ENCODE measurements at regions not wholly inside any gene's neighbourhood (a gene's known extent, or its start where the extent isn't known, plus 50 kb on each side); places are given as distances from the start of the nearest gene placed in this dataset.
"Not testable (repeated sequence)": the region's sequence is repeated elsewhere in the genome, so short reads cannot be mapped to it uniquely, and the experiment has no call there.

DNA sequence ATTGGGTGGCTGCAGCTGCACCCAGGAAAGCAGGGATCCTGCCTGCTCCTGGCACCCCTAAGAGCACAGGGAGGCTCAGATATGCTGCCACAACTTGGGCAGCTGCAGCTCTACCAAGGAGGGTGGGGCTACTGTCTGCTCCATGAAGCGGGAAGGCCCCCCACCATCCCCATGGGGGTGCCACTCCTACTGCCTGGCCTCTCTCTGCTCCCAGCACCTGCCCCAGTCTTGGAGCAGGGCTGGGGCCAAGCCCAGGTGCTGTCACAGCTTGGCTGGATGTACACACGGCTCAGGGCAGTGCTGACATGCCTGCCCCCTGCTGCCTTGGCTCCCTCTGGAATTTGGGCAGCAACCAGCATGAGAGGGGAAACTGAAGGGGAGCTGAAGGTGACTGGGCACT lies 214.7 kb upstream of the PLPPR1 start:
- DNase-seq (ENCODE audit: low spot score) = no peak

DNA sequence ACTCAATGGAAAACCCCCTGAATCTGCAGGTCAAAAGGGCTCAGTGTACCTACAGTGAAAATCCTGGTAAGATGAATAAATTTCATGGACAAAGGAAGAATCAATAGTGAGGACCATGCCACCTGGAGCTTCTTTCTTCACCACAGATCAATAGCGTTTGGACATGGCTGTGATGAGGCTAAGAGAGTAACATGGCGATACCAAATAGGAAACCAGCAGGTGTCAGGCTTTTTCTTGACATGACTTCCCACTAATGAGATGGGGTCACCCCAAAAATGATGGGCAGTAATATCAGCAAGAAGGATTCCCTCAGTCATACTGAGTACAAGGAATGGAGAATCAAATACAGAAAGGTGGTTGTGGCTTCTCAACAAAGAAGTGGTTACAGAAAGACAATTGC lies 208.5 kb upstream of the PLPPR1 start:
- no peak for DNase-seq (ENCODE audit: low spot score)

DNA sequence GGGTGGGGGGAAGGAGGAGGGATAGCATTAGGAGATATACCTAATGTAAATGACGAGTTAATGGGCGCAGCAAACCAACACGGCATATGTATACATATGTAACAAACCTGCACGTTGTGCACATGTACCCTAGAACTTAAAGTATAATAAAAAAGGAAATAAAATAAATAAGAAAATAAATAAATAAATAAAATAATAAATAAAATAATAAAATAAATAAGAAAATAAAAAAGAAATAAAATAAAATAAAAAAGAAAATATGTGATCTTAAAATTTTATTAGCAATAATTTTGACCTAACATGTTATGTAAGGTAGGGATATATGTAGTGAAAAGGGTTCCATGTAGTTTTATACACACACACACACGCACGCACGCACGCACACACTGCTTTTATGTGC lies 195.5 kb upstream of the PLPPR1 start:
- DNase-seq (ENCODE audit: low spot score) = not testable (repeated sequence)

DNA sequence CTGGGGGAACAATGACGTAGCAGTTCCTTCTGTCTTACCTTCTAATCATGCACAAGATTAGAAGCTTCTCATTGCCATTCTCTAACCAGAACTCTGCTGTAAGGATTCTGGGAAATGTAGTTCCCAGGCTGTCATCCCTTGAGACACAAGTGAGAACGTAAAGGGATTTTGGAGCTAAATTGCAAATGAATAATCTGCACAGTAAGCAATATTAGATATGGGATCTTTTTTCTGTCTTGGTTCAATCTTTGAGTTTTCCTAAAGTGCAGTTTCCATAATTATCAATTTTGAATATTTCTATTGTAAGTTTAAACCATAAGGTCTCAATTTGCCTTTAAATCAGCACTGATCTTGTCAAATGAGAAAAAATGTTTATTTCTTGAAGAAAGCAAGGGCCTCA lies 189.7 kb upstream of the PLPPR1 start:
- no peak for DNase-seq (ENCODE audit: low spot score)

DNA sequence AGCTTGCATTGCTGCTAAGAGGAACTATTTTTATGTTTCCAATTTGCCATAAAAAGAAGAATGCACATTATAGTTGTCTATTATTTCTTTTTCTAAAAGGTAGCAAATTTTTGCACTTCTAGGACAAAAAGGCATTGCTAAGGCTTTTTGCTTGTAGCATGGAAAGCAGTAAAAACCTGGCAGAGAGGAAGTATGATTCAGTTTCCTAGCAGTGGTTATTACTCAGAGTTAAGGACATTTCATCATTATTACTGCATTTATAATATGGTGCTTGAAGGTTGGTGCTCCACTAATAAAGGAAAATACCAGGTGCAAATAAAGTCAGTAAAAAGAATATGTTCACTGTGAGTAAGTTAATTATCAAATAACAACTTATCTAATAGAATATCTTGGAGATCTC lies 179.8 kb upstream of the PLPPR1 start:
- DNase-seq (ENCODE audit: low spot score) = no peak

DNA sequence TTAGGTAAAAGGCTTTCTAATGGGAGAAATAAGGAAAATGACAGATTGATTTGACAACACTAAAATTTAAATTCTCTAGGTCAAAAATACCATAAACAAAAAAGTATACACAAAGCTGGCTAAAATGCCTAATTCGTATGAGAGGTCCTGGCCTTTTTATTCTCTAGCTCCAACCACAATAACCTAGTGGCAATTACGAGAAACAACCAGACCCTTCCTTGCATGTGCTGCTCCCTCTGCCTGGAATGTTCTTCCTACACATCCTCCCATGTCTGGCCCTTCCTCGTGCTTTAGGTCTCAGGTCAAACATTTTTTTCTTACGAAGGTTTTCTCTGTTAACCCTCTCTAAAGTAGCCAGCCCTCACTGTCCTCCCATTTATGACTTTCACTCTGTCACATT lies 176.4 kb upstream of the PLPPR1 start:
- DNase-seq (ENCODE audit: low spot score) = no peak

DNA sequence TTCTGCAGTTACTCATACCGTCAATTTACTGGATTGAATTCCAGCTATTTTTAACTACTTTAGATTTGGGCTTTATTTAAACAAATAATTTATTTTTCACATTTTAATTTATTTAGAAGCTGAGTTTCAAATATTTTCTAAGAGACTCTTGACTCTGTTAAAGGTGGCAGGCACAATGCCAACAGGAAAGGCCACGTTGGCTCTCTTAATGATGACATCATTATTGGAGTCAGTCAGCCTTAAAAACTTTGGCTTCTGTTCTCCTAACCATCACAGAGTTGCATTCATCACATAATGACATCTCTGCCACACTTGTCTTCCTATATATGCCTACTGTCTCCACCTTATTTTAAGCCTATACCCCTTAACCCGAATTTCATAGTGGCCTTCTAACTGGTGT lies 172.3 kb upstream of the PLPPR1 start:
- no peak for DNase-seq (ENCODE audit: low spot score)

DNA sequence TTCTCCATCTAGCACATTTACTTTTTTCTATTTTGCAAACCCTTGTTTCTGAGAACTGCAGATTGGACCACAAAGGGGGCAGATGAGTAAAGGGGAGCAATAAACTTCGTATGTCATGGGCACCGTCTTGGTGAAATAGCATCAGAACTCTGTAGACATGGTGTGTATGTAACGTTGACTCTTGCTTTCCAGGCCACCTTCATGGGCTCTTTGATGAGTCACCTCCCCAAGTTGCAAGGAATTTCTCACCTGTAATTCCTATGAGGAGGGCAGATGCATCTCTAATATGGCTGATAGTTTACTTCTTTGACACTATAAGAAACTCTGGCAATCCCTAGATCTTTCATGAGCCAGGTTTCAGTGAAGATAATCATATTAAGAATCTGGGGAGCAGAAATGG lies 163.4 kb upstream of the PLPPR1 start:
- DNase-seq (ENCODE audit: low spot score) = no peak

DNA sequence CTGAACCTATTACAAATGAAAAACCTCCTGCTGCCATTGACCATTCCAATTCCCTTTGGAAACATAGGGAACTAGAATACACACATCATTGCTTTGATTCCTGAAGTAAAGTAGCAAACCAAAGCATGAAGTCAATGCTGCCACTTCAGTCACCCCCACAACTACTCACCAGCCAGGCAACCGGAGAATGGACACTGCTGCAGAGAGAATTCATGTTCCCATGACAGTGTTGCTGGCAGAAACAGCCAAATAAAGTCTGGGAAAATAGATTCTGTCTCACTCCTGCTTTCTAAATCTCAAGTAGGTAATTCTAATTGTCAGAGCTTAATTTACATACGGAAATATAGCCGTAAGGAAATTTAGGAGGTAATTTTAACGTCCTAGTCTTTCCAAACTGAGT lies 162.9 kb upstream of the PLPPR1 start:
- no peak for DNase-seq (ENCODE audit: low spot score)

DNA sequence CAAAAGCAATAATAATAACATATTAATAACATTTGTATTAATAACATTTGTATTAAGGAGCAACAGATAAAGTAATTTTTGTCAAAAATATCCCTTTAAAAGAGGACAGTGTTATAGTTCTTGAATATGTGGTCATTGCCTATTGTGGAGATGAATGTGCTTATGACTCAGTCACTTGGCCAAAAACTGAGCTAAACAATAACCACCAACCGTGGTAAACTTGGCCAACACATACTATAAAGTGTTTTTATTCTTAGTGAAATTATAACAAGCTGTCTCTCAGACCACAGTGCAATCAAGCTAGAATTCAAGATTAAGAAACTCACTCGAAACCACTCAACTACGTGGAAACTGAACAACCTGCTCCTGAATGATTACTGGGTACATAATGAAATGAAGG lies 159.2 kb upstream of the PLPPR1 start:
- DNase-seq (ENCODE audit: low spot score) = no peak

DNA sequence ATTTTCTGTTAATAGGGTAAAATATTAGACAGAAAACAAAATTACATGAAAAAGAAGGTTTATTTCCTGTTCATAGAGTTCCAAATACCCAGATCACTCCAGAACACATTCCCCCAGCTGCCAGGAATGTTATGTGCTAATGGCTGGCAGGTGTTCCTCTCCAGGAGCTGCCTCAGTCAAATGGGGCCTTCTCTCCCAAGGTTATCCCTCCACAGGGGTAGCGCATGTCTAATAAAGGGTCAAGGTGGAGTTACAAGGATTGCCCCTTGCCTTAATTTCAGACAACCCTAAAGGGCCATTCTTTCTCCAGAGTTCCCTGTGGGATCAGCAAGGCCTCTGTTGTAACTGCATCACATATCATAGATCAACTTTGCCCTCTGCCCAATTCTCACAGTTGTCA lies 148.6 kb upstream of the PLPPR1 start:
- no peak for DNase-seq (ENCODE audit: low spot score)

DNA sequence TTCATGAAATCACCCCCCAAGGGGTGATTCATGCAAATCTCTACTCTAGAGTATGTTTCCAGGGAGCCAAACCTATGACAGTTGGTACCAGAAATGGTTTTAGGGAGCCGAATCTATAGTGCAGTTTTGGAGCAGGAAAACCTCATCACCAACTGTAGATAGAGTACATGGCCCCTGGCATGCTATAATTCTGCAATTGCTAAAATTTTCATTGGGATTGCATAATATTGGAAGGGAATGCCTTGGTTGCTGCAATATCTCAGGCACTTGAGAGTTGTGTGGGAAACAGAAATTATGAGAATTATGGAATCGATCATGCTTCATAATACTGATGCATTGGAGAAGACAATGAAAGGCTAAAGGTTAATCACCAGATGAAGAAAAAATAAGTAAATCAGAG lies 148.2 kb upstream of the PLPPR1 start:
- DNase-seq (ENCODE audit: low spot score) = no peak

DNA sequence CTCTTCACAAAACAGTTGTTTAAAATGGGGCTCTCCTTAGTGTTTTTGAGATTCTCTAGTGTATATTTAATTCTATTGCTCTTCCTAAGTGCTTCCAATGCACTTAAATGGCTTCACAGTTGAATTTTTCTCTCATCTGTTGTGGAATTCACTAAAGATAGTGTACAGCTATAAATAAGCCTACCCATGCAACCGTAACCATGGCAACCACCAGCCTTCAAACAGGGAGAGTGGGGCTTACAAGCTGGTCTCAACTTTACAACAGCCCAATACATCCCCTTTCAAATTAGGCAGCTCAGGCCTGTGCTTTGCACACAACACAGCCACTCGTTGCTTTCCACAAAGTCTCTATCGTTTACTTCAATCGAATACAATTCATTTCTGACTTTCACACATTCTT lies 144.0 kb upstream of the PLPPR1 start:
- no peak for DNase-seq (ENCODE audit: low spot score)

DNA sequence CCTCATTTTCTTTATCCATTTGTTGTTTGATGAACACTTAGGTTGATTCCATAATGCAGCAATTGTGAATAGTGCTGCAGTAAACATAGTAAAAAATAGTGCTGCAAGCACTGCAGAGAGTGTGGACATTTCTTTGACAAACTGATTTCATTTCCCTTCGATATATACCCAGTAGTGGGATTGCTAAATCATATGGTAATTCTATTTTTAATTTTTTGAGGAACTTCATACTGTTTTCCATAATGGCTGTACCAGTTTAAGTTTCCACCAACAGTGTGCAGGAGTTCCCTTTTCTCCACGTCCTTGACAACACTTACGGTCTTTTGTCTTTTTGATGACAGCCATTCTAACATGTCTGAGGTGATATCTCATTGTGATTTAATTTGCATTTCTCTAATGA lies 138.2 kb upstream of the PLPPR1 start:
- no peak for DNase-seq (ENCODE audit: low spot score)

DNA sequence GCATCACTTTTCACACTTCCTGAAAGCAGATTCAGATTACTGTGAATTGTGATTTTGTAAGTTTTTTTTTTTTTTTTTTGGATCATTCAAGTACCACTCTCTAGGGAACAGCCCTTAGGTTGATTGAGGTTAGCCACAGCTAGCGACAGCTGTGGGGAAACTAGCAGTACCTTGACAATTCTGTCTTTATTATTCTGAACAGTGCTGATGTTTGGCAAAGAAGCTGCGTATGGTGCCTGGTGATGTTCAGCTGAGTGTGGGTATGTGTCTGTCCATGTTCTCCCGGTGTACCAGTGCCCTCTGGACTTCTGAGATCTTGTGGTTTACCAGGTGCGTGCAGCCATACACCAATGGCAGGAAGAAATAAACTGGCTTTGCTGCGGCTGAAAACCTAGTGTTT lies 117.3 kb upstream of the PLPPR1 start:
- no peak for DNase-seq (ENCODE audit: low spot score)

DNA sequence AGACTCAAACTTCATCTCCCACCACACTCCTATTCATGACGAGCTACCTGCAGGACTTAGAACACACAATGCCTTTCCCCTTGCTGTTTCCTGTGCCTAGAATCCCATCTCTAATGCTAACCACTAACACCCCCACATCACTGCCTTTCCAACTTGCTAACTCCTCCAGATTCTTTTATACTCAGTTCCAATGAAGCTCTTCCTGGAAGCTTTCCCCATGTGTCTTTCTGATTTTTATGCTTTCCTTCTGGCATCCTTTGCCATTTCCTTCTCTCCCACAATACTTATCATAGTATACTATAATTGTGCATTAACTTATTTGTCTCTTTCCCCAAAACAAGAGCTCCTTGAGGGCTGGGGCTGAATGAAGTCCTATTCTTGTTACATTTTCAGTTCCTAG lies 115.3 kb upstream of the PLPPR1 start:
- DNase-seq (ENCODE audit: low spot score) = no peak

DNA sequence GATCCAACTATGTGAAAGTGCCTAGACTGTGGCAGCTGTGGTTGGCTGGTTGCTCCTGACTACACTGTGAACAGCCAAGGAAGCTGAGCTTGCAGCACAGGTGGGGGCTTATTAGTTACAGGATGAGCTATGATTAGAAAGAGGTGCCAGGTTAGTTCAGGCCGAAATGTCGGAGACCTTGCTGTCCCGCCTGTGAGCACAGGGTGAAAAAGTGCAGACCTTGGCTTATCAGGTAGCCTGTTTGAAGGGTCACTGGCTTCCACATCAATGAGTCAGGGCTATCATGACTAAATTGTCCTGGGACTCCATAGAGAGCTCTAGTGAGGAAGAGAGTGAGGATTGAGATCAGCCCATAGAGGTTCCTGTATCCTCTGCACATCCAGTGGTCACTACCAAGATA lies 114.3 kb upstream of the PLPPR1 start:
- DNase-seq (ENCODE audit: low spot score) = no peak

DNA sequence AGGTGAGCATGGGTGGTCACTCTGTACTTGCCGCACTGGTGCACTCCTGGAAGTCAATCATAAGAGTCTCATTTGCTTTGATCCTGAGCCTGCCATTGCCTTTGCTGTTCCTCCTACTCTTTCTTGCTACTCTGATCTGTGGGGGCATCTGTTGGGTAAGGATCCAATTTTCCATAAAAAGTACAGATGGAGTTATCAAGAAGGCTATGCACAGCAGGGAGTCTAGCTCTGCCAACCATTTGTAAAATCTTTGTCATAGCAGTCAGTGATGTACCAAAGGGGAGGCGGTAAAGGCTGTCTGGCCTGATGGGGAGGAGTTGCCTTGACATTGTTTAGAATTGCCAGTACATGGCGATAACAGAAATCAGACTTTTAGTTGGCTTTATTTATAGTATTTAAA lies 109.0 kb upstream of the PLPPR1 start:
- DNase-seq (ENCODE audit: low spot score) = no peak

DNA sequence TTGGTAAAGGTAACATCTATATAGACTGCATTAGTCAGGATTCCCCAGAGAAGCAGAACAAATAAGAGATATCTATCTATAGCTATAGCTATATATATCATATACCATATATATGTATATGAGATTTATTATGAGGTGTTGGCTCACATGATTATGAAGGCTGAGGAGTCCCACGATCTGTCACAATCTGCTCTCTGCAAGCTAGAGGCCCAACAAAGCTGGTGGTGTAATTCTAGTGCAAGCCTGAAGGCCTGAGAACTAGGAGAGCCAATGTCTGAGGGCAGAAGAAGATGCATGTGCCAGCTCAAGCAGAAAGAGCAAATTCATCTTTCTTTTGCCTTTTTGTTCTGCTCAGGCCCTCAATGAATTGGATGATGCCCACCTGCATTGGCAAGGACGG lies 102.2 kb upstream of the PLPPR1 start:
- no peak for DNase-seq (ENCODE audit: low spot score)

DNA sequence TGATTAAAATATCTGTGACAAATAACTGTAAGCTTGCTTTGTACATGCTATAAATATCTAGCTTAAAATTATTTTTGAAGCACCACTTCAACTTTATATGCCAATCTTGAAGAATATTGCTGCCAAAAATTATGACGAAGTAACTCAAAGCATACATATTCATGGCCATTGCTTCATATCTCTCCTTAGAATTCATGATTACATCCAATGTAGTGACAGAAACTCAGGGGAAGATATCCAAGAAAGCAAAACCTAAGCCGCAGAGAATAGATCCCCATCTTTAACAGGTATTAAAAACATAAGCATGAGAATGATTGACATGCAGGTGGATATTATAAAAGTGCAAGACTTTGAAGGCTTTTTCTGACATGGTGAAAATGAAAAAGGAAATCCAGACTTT lies 100.8 kb upstream of the PLPPR1 start:
- DNase-seq (ENCODE audit: low spot score) = no peak

DNA sequence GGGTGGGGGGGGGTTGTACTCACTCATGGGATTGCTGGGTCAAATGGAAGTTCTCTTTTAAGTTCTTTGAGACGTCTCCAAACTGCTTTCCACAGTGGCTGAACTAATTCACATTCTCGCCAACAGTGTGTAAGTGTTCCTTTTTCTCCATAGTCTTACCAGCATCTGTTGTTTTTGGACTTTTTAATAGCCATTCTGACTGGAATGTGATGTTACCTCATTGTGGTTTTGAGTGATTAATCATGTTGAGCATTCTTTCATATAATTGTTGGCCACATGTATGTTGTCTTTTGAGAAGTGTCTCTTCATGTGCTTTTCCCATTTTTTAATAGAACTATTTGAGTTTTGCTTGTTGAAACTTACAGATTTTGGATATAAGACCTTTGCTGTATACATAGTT lies 94.9 kb upstream of the PLPPR1 start:
- DNase-seq (ENCODE audit: low spot score) = no peak

DNA sequence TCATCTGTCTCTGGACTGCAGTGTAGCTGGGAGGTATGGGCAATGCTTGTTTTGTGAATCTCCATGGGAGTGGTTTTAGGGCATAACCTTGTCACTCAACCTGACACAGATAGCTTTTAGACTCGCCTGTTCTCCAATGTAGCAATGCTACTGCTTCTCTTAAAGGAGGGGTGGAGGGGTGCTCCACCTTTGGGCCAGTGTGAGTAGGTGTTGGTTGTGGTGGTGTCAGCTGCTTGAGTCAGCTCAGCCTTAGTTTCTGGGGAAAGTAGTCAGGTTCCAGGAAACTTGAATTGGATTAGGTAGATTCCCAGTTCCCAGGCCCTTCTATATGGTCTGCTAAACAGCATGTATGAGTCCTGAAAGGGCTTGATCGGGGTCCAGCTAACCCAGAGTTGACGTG lies 91.1 kb upstream of the PLPPR1 start:
- DNase-seq (ENCODE audit: low spot score) = no peak

DNA sequence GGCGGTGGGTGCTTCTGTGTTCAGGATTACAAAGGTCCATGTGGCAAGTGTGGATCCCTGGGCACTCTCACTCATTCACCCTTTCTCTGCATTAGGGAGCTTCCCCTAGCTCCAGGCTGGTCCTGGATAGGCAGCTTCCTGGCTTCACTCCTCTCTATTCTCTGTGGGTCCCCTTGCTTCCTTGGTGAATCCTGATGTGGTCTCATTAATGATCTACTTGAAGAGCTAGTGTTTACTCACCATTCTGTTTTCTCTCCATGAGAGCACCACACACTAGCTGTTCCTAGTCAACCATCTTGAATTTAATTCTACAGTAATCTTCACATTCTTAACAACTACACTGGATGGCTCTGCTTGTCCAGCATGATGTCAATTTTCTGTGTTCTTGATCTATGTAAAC lies 90.0 kb upstream of the PLPPR1 start:
- DNase-seq (ENCODE audit: low spot score) = no peak

DNA sequence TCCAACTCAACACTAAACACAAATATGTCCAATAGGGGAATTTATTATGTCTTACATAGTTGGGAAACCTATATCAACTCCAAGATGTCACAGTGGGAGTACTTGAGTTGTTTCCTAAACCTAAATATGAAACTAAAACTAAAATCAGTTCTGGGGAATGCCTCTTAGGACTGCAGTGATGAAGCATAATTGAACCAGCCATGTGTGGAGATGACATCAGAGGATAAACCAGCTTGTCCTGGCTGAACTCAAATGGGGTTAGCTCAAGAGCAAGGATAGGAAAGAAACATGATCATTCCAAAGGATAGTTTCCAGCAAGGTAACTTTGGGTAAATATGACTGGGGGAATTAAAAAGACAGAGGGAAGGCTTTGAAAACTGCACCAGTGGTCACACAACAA lies 88.9 kb upstream of the PLPPR1 start:
- DNase-seq (ENCODE audit: low spot score) = no peak

DNA sequence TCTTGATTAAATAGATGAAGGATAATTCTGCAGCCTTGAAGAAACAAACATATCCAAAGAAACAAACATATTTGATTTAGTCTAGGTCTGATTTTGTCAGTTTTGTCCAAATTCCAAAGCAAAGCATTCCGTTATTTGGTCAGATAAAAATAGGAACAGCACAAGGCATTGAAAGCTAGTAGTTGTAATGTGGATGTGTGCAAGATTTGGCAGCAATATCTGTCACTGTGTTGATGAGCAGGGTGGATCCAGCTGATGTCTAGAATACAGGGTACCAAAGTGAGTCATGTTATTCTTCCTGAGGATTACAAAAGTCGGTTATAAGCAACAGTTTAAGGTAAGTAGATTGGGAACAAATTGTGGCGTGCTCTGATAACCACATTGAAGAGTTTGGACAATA lies 69.3 kb upstream of the PLPPR1 start:
- no peak for DNase-seq (ENCODE audit: low spot score)
